ENCODE measurements at regions not wholly inside any gene's neighbourhood (a gene's known extent, or its start where the extent isn't known, plus 50 kb on each side); places are given as distances from the start of the nearest gene placed in this dataset.

GRCh38 chr12:34403706-34404376, 381.5 kb downstream of the ALG10 start:
- TF ChIP-seq, protein P1, sequence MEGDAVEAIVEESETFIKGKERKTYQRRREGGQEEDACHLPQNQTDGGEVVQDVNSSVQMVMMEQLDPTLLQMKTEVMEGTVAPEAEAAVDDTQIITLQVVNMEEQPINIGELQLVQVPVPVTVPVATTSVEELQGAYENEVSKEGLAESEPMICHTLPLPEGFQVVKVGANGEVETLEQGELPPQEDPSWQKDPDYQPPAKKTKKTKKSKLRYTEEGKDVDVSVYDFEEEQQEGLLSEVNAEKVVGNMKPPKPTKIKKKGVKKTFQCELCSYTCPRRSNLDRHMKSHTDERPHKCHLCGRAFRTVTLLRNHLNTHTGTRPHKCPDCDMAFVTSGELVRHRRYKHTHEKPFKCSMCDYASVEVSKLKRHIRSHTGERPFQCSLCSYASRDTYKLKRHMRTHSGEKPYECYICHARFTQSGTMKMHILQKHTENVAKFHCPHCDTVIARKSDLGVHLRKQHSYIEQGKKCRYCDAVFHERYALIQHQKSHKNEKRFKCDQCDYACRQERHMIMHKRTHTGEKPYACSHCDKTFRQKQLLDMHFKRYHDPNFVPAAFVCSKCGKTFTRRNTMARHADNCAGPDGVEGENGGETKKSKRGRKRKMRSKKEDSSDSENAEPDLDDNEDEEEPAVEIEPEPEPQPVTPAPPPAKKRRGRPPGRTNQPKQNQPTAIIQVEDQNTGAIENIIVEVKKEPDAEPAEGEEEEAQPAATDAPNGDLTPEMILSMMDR (IDR thresholded peaks at IDR 0.05): no peak
- TF ChIP-seq POLR2AphosphoS5 (IDR thresholded peaks at IDR 0.05): no peak
